ENCODE measurements at regions not wholly inside any gene's neighbourhood (a gene's known extent, or its start where the extent isn't known, plus 50 kb on each side); places are given as distances from the start of the nearest gene placed in this dataset.

GRCh38 chr15:70531576-70531975, 231.8 kb downstream of the UACA start:
- TF ChIP-seq CTCF (IDR thresholded peaks at IDR 0.05; ENCODE audit: insufficient read depth, low read depth, low read length, missing control alignments), result no peak
- no peak overlapping the region for H3K4me3 ChIP-seq (ENCODE audit: low read length)
- no peak for DNase-seq (ENCODE audit: low read depth)

GRCh38 chr15:70530906-70531305, 232.5 kb downstream of the UACA start:
- TF ChIP-seq CTCF (IDR thresholded peaks at IDR 0.05; ENCODE audit: insufficient read depth, low read depth, low read length, missing control alignments), result no peak
- no peak for DNase-seq (ENCODE audit: low read depth)
- no peak overlapping the region for H3K4me3 ChIP-seq (ENCODE audit: low read length)

- no peak for TF ChIP-seq CTCF (IDR thresholded peaks at IDR 0.05; ENCODE audit: insufficient read depth, low read depth, low read length, missing control alignments)
- no peak for DNase-seq (ENCODE audit: low read depth)
- no peak overlapping the region for H3K4me3 ChIP-seq (ENCODE audit: low read length)
Observed at GRCh38 chr15:70530503-70530902, 232.9 kb downstream of the UACA start.

- DNase-seq (ENCODE audit: low read depth), result no peak
- no peak overlapping the region for H3K4me3 ChIP-seq (ENCODE audit: low read length)
- no peak for TF ChIP-seq CTCF (IDR thresholded peaks at IDR 0.05; ENCODE audit: insufficient read depth, low read depth, low read length, missing control alignments)
Observed at GRCh38 chr15:70530017-70530499, 233.3 kb downstream of the UACA start.

GRCh38 chr15:70528816-70529215, 234.5 kb downstream of the UACA start:
- no peak overlapping the region for H3K4me3 ChIP-seq (ENCODE audit: low read length)
- TF ChIP-seq CTCF (IDR thresholded peaks at IDR 0.05; ENCODE audit: insufficient read depth, low read depth, low read length, missing control alignments), result no peak
- DNase-seq (ENCODE audit: low read depth), result no peak

GRCh38 chr15:70528270-70528706, 235.1 kb downstream of the UACA start:
- no peak for DNase-seq (ENCODE audit: low read depth)
- H3K4me3 ChIP-seq (ENCODE audit: low read length), result no peak overlapping the region

More at GRCh38 chr15:70528270-70528706, 235.1 kb downstream of the UACA start:
- no peak for TF ChIP-seq CTCF (IDR thresholded peaks at IDR 0.05; ENCODE audit: insufficient read depth, low read depth, low read length, missing control alignments)

Measured in epithelial cell of esophagus (primary cell).